AG09309 (cell line): ENCODE measurements at regions not wholly inside any gene's neighbourhood (a gene's known extent, or its start where the extent isn't known, plus 50 kb on each side); places are given as distances from the start of the nearest gene placed in this dataset.

Experiments used
- DNase-seq: peaks from one replicate; pipeline ENCODE4 v3.0.0-alpha.2; 2010; ENCODE audit warnings: low read depth
- H3K4me3 ChIP-seq: 2 replicates; pipeline ENCODE4 v1.5.1; 2011; ENCODE audit warnings: mild to moderate bottlenecking, low read depth, low read length, moderate library complexity; ENCODE audit not compliant: control insufficient read depth
- CTCF ChIP-seq: IDR thresholded peaks from 2 replicates; pipeline ENCODE4 v1.5.1; 2011; ENCODE audit warnings: mild to moderate bottlenecking, low read depth, low read length, inconsistent platforms; ENCODE audit not compliant: insufficient read depth, control insufficient read depth; ENCODE audit errors: missing control alignments

DNA sequence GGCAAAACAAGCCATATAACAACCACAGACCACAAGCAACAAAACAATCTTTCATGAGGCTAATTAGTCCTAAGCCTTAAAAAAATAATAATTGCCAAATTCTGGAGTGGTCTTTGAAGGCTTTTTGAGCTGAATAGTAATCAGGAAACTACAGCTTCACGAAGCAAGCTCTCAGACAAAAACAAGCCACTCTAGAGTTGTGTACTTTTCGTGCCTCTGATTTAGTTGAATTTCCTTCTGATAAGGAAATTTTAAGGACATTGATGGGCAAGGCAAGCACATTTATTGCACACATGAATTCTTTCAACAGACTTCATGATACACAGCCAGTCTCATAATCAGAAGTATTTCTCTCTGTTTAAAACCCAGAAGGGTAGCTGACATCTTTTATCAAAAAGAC, 130.8 kb upstream of the IRX3 start:
- TF ChIP-seq CTCF: no peak
- DNase-seq: no peak
- no peak overlapping the region for H3K4me3 ChIP-seq

DNA sequence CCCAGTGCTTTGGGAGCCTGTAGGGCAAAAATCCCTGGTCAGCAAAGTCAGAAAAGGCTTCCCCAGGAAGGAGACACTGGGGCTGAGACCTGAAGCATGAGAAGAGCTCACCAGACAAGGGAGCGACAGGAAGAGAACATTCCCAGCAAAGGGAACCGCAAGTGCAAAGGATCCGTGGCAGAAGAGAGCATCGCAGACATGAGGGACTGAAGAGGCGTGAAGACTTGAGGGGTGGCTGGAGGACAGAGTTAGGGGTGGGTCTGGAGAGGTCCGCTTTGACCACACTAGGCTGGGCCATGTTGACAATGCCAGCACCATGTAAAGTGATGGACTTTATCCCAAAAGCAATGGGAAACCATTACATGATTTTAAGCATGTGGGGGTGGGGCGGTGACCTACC, 128.1 kb upstream of the IRX3 start:
- no peak for DNase-seq
- no peak for TF ChIP-seq CTCF
- no peak overlapping the region for H3K4me3 ChIP-seq

- H3K4me3 ChIP-seq: no peak overlapping the region
- TF ChIP-seq CTCF: no peak
- DNase-seq: no peak
Observed at GRCh38 chr16:54412777-54413455, 126.3 kb upstream of the IRX3 start.

DNA sequence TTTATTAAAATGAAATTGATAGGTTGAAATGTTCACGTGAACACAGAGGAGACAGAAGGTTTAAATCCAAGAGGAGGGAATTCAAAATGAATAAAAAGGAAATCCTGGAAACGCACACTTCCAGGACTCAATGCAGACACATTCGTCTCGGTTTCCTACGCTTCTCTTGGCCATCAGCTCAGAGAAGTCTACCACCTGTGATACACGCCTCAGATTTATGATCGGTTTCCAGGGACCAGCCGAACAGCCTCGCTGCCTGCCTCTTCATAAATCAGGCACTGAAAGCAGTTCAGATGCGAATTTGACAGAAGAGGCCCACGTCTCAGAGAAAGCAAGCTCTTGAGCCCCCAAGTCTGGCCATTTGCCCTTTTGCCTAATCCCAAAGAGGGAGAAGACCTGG, 125.5 kb upstream of the IRX3 start:
- H3K4me3 ChIP-seq: no peak overlapping the region
- no peak for DNase-seq
- TF ChIP-seq CTCF: no peak

- H3K4me3 ChIP-seq: no peak overlapping the region
- no peak for TF ChIP-seq CTCF
- no peak for DNase-seq
Observed at GRCh38 chr16:54411544-54411943, 125.0 kb upstream of the IRX3 start.

GRCh38 chr16:54409982-54410381, 123.4 kb upstream of the IRX3 start:
- H3K4me3 ChIP-seq: no peak overlapping the region
- TF ChIP-seq CTCF: no peak
- no peak for DNase-seq

DNA sequence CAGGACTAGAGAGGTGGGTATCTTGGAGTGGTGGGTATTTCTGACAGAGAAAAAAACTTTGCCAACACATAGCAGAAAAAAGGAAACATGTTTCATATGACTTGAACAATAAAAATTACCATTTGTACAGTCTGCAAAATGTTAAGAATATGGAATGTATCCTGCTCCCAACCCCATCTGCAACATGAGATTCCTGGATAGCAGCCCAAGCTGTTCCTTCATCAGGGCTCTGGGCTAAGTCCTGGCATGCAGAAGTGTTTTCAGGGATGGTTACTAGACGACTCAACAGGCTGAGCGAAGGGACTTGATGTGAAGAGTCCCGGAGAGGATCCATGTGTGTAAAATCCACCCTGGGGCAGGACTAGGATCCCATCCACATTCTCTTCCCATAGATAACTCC, 121.0 kb upstream of the IRX3 start:
- H3K4me3 ChIP-seq: no peak overlapping the region
- no peak for TF ChIP-seq CTCF
- DNase-seq: no peak
